Muscle layer of duodenum (tissue), 2 donors: ENCODE measurements at regions not wholly inside any gene's neighbourhood (a gene's known extent, or its start where the extent isn't known, plus 50 kb on each side); places are given as distances from the start of the nearest gene placed in this dataset.
A peak's percentile ranks its signal among the peaks of the same experiment; 100 is the strongest.

ENCODE experiments used
- H3K27ac ChIP-seq: one replicate; pipeline ENCODE4 v1.7.0; 2013; ENCODE audit warnings: mild to moderate bottlenecking, low read length
- H3K27me3 ChIP-seq: one replicate; pipeline ENCODE4 v1.7.0; 2013; ENCODE audit warnings: low read depth, mild to moderate bottlenecking, control low read depth, low read length
- H3K36me3 ChIP-seq, 2 donors: one replicate each; pipeline ENCODE4 v1.7.0; 2013; ENCODE audit warnings: low read length in 2 of 2, control low read depth in 1 of 2, mild to moderate bottlenecking in 1 of 2; ENCODE audit not compliant: insufficient read depth in 2 of 2, control insufficient read depth in 1 of 2
- H3K4me1 ChIP-seq, 2 donors: one replicate each; pipeline ENCODE4 v1.7.0; 2013; ENCODE audit warnings: low read length in 2 of 2, mild to moderate bottlenecking in 2 of 2, control low read depth in 1 of 2, moderate library complexity in 1 of 2; ENCODE audit not compliant: insufficient read depth in 2 of 2, control insufficient read depth in 1 of 2
- H3K4me3 ChIP-seq, 2 donors: one replicate each; pipeline ENCODE4 v1.7.0; 2013; ENCODE audit warnings: low read length in 2 of 2, low read depth in 1 of 2, mild to moderate bottlenecking in 1 of 2
- H3K9me3 ChIP-seq, 2 donors: one replicate each; pipeline ENCODE4 v1.7.0; 2013; ENCODE audit warnings: low read length in 2 of 2, control low read depth in 1 of 2, mild to moderate bottlenecking in 1 of 2; ENCODE audit not compliant: control insufficient read depth in 1 of 2
- donor health status: healthy.

DNA sequence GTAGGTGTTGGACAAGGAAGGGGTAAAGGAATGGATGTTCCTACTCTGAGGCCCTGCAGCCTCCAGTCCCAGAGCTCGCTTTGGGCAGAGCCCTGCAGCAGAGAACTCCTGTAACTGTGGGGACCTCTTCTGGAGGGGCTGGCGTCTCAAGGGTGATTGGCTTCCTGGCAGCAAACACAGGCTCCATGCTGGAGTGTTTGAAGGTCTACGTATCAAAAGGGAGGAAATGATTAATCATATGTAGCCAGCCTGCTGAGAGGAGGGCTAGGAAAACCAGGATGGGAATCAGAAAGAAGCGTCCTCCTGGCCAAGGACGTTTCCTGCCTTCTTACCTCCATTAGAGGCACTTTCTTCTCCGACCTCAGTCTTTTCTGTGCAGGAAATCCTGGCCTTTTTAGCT is 208.5 kb downstream of the TSHZ3 start:
- H3K4me3 ChIP-seq, result no peak overlapping the region
- no peaks in the 10 kb centered on the region for H3K27me3 ChIP-seq
- no peak overlapping the region for H3K27ac ChIP-seq
- H3K9me3 ChIP-seq, result peaks cover 0 to 3% of the 10 kb centered on the region in 2 donors
- no peaks in the 10 kb centered on the region for H3K36me3 ChIP-seq
- no peaks in the 10 kb centered on the region for H3K4me1 ChIP-seq

GRCh38 chr19:31139871-31140505 is 209.2 kb downstream of the TSHZ3 start:
- no peaks in the 10 kb centered on the region for H3K36me3 ChIP-seq
- no peak overlapping the region for H3K27ac ChIP-seq
- peaks cover 0 to 3% of the 10 kb centered on the region in 2 donors for H3K9me3 ChIP-seq
- no peaks in the 10 kb centered on the region for H3K27me3 ChIP-seq
- no peak overlapping the region for H3K4me3 ChIP-seq
- no peaks in the 10 kb centered on the region for H3K4me1 ChIP-seq

- Histone ChIP-seq H3K4me3 (no peak overlapping the region), H3K4me1 (no peaks in the 10 kb centered on the region), H3K27me3 (no peaks in the 10 kb centered on the region), H3K27ac (no peak overlapping the region), H3K36me3 (no peaks in the 10 kb centered on the region), H3K9me3 (peaks cover 0 to 3% of the 10 kb centered on the region in 2 donors)
Observed at GRCh38 chr19:31138077-31138476, 211.2 kb downstream of the TSHZ3 start.

DNA sequence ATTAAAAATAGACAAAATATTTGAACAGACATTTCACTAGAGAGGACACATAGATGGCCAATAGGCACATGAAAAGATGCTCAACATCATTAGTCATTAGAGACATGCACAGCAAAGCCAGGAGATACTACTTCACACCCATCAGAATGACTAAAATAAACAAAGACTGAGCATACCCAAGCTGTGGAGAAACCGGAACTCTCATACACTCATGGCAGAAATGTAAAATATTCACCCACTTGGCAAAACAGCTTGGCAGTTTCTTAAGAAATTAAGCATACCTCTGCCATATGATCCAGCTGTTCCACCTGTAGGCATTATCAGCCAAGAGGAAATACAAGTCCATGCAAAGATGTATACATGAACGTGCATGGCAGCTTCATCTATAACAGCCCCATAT is 213.4 kb downstream of the TSHZ3 start:
- H3K27me3 ChIP-seq, result no peaks in the 10 kb centered on the region
- peaks cover 0 to 3% of the 10 kb centered on the region in 2 donors for H3K9me3 ChIP-seq
- no peak overlapping the region for H3K4me3 ChIP-seq
- H3K27ac ChIP-seq, result no peak overlapping the region
- H3K36me3 ChIP-seq, result no peaks in the 10 kb centered on the region
- no peaks in the 10 kb centered on the region for H3K4me1 ChIP-seq

DNA sequence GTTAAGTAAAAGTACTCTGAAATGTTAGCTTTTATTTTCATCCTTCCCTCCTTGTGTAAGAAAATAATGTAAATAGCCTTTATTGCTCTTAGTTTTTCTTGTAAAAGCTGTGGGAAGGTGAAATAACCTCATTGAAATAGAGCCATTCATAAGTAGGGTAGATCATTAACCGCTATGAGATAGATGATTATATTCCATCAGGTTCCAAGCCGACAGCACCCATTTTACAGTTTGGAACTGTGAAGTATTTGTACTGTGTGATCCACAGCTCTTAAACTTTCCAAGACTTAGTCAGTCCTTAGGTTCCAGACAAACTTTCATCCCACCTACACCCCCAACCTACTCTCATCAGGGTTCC is 216.5 kb downstream of the TSHZ3 start:
- H3K27me3 ChIP-seq, result no peaks in the 10 kb centered on the region
- H3K27ac ChIP-seq, result no peak overlapping the region
- no peaks in the 10 kb centered on the region for H3K36me3 ChIP-seq
- no peak overlapping the region for H3K4me3 ChIP-seq
- no peaks in the 10 kb centered on the region for H3K4me1 ChIP-seq
- H3K9me3 ChIP-seq, result peaks cover 0 to 3% of the 10 kb centered on the region in 2 donors

DNA sequence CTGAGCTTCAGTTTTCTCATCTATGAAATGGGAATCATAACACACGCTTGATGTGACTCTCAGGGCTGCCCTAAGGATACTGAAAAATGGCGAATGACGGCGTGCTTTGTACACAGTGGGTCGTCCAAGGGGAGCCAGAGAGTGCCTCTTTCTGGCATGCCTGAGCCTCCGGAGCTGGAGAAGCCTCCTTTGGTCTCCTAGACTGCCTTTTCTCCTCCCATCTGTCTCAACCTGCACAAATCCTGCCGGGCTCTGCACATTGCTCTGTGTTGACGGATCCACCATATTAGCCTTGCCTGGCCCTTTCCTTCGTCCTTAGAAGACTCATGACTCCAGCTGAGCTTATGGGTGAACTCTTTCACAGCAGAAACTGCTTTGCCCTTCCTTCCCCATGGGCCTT is 220.9 kb downstream of the TSHZ3 start:
- Histone ChIP-seq H3K9me3 (no peaks in the 10 kb centered on the region), H3K27ac (no peak overlapping the region), H3K4me3 (no peak overlapping the region), H3K27me3 (no peaks in the 10 kb centered on the region), H3K36me3 (no peaks in the 10 kb centered on the region), H3K4me1 (peaks cover 0 to 4% of the 10 kb centered on the region in 2 donors)

GRCh38 chr19:31127134-31127967 is 221.9 kb downstream of the TSHZ3 start:
- Histone ChIP-seq H3K27ac (peak overlapping the region; percentile 65), H3K9me3 (no peaks in the 10 kb centered on the region)

DNA sequence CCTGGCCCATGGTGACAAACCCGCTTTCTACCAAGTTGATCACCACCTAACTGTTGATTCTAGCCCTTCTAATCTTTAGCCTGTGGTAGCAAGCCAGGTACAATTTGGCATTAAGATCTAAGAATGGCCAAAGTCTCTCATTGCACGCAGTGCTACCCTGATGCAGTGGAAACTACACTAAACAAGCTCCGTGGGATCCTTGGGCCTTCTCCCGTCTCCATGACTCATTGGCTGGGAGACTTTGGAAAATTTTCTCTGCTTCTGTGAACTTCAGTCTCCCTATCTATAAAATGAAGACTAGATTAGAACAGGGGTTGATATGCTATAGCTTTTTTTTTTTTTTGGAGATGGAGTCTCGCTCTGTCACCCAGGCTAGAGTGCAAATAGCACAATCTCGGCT is 223.0 kb downstream of the TSHZ3 start:
- H3K4me3 ChIP-seq, result no peak overlapping the region
- H3K27me3 ChIP-seq, result no peaks in the 10 kb centered on the region
- peaks cover 0 to 4% of the 10 kb centered on the region in 2 donors for H3K4me1 ChIP-seq
- H3K9me3 ChIP-seq, result no peaks in the 10 kb centered on the region
- no peak overlapping the region for H3K27ac ChIP-seq
- no peaks in the 10 kb centered on the region for H3K36me3 ChIP-seq

More at GRCh38 chr19:31127134-31127967, 221.9 kb downstream of the TSHZ3 start:
- Histone ChIP-seq H3K27me3 (no peaks in the 10 kb centered on the region), H3K4me3 (no peak overlapping the region), H3K4me1 (peaks cover 0 to 4% of the 10 kb centered on the region in 2 donors), H3K36me3 (no peaks in the 10 kb centered on the region)

DNA sequence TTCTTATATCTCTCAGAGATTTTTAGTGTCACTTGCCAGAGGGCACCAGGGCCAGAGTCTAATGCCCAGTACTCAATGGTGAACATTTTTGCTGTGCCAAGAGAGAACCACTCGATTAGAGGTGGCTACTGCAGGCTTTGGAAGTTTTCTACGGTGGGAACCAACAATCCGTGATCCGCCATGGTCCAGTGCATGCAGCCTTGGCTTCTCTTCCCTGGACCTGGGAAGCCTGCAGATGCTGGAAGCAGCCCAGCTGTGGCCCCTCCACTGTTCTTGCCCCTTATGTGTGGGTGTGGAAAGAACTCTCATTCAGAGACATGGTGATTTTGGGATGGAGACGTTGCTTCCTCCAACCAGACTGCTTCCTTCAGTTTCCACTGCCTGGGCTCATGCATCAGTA is 224.2 kb downstream of the TSHZ3 start:
- H3K36me3 ChIP-seq, result no peaks in the 10 kb centered on the region
- H3K9me3 ChIP-seq, result no peaks in the 10 kb centered on the region
- H3K27me3 ChIP-seq, result no peaks in the 10 kb centered on the region
- H3K4me1 ChIP-seq, result peaks cover 0 to 4% of the 10 kb centered on the region in 2 donors
- no peak overlapping the region for H3K27ac ChIP-seq
- no peak overlapping the region for H3K4me3 ChIP-seq

GRCh38 chr19:31121501-31121900 is 227.7 kb downstream of the TSHZ3 start:
- no peak overlapping the region for H3K27ac ChIP-seq

GRCh38 chr19:31120952-31121351 is 228.3 kb downstream of the TSHZ3 start:
- H3K27ac ChIP-seq, result no peak overlapping the region
- no peaks in the 10 kb centered on the region for H3K9me3 ChIP-seq
- H3K27me3 ChIP-seq, result no peaks in the 10 kb centered on the region
- H3K4me1 ChIP-seq, result peaks cover 0 to 6% of the 10 kb centered on the region in 2 donors
- H3K36me3 ChIP-seq, result no peaks in the 10 kb centered on the region
- no peak overlapping the region for H3K4me3 ChIP-seq

More at GRCh38 chr19:31121501-31121900, 227.7 kb downstream of the TSHZ3 start:
- Histone ChIP-seq H3K9me3 (no peaks in the 10 kb centered on the region), H3K36me3 (no peaks in the 10 kb centered on the region), H3K4me1 (peaks cover 0 to 6% of the 10 kb centered on the region in 2 donors), H3K4me3 (no peak overlapping the region), H3K27me3 (no peaks in the 10 kb centered on the region)
